Stromal cell of bone marrow (primary cell): ENCODE measurements at regions not wholly inside any gene's neighbourhood (a gene's known extent, or its start where the extent isn't known, plus 50 kb on each side); places are given as distances from the start of the nearest gene placed in this dataset.
A peak's percentile ranks its signal among the peaks of the same experiment; 100 is the strongest.
"Not testable (repeated sequence)": the region's sequence is repeated elsewhere in the genome, so short reads cannot be mapped to it uniquely, and the experiment has no call there.

Source experiments
- DNase-seq: peaks from one replicate; pipeline ENCODE4 v3.0.0-alpha.2; 2012; ENCODE audit warnings: low read depth

GRCh38 chr5:56686337-56687195, 128.8 kb upstream of the MAP3K1 start:
- DNase-seq, result no peak

GRCh38 chr5:56685503-56686217, 129.7 kb upstream of the MAP3K1 start:
- DNase-seq, result no peak

GRCh38 chr5:56684159-56684558, 131.2 kb upstream of the MAP3K1 start:
- DNase-seq, result no peak

GRCh38 chr5:56683733-56684132, 131.6 kb upstream of the MAP3K1 start:
- DNase-seq, result no peak

- DNase-seq, result no peak
These were observed 132.1 kb upstream of the MAP3K1 start for GRCh38 chr5:56683281-56683680.

- no peak for DNase-seq
These were observed 134.0 kb upstream of the MAP3K1 start for GRCh38 chr5:56681346-56681745.

GRCh38 chr5:56680731-56681130, 134.6 kb upstream of the MAP3K1 start:
- no peak for DNase-seq

GRCh38 chr5:56677690-56678305, 137.6 kb upstream of the MAP3K1 start:
- no peak for DNase-seq

- no peak for DNase-seq
These were observed 139.1 kb upstream of the MAP3K1 start for GRCh38 chr5:56676091-56676768.

- DNase-seq, result no peak
These were observed 140.9 kb upstream of the MAP3K1 start for GRCh38 chr5:56674441-56674840.

GRCh38 chr5:56673171-56673570, 142.2 kb upstream of the MAP3K1 start:
- DNase-seq, result no peak

- no peak for DNase-seq
These were observed 143.8 kb upstream of the MAP3K1 start for GRCh38 chr5:56671571-56671970.

- DNase-seq, result peak; percentile 7
These were observed 144.4 kb upstream of the MAP3K1 start for GRCh38 chr5:56670916-56671315.

GRCh38 chr5:56669534-56670483, 145.5 kb upstream of the MAP3K1 start:
- DNase-seq, result peak; percentile 31

- no peak for DNase-seq
These were observed 146.4 kb upstream of the MAP3K1 start for GRCh38 chr5:56668996-56669395.

- no peak for DNase-seq
These were observed 147.7 kb upstream of the MAP3K1 start for GRCh38 chr5:56667692-56668091.

- DNase-seq, result no peak
These were observed 148.4 kb upstream of the MAP3K1 start for GRCh38 chr5:56666901-56667300.

- DNase-seq, result not testable (repeated sequence)
These were observed 150.2 kb upstream of the MAP3K1 start for GRCh38 chr5:56665117-56665516.

GRCh38 chr5:56664025-56664424, 151.3 kb upstream of the MAP3K1 start:
- DNase-seq, result no peak

- no peak for DNase-seq
These were observed 151.8 kb upstream of the MAP3K1 start for GRCh38 chr5:56663523-56663922.

GRCh38 chr5:56662893-56663292, 152.5 kb upstream of the MAP3K1 start:
- DNase-seq, result no peak
